ENCODE measurements at regions not wholly inside any gene's neighbourhood (a gene's known extent, or its start where the extent isn't known, plus 50 kb on each side); places are given as distances from the start of the nearest gene placed in this dataset.
"Not testable (repeated sequence)": the region's sequence is repeated elsewhere in the genome, so short reads cannot be mapped to it uniquely, and the experiment has no call there.

GRCh38 chr4:173752610-173753230 lies 222.7 kb upstream of the HAND2 start:
- peak; percentile 21 to 34 for DNase-seq

- DNase-seq = no peak
Measured at GRCh38 chr4:173748353-173748752, 218.3 kb upstream of the HAND2 start.

GRCh38 chr4:173747537-173748257 lies 217.7 kb upstream of the HAND2 start:
- no peak for DNase-seq

- DNase-seq = no peak
Measured at GRCh38 chr4:173746424-173746823, 216.4 kb upstream of the HAND2 start.

GRCh38 chr4:173745765-173746164 lies 215.7 kb upstream of the HAND2 start:
- DNase-seq = no peak

GRCh38 chr4:173736840-173737239 lies 206.8 kb upstream of the HAND2 start:
- DNase-seq = no peak

GRCh38 chr4:173735585-173735984 lies 205.6 kb upstream of the HAND2 start:
- DNase-seq = no peak

- DNase-seq = no peak
Measured at GRCh38 chr4:173735049-173735448, 205.0 kb upstream of the HAND2 start.

GRCh38 chr4:173731257-173731656 lies 201.2 kb upstream of the HAND2 start:
- DNase-seq = no peak

GRCh38 chr4:173722075-173722474 lies 192.0 kb upstream of the HAND2 start:
- no peak for DNase-seq

GRCh38 chr4:173718504-173718903 lies 188.5 kb upstream of the HAND2 start:
- not testable (repeated sequence) for DNase-seq

GRCh38 chr4:173717581-173717980 lies 187.6 kb upstream of the HAND2 start:
- DNase-seq = no peak

- no peak for DNase-seq
Measured at GRCh38 chr4:173714456-173714855, 184.4 kb upstream of the HAND2 start.

GRCh38 chr4:173713026-173713425 lies 183.0 kb upstream of the HAND2 start:
- no peak for DNase-seq

GRCh38 chr4:173707658-173708419 lies 177.8 kb upstream of the HAND2 start:
- no peak for DNase-seq

GRCh38 chr4:173704201-173704600 lies 174.2 kb upstream of the HAND2 start:
- no peak for DNase-seq

- no peak for DNase-seq
Measured at GRCh38 chr4:173703021-173703420, 173.0 kb upstream of the HAND2 start.

GRCh38 chr4:173700650-173701049 lies 170.6 kb upstream of the HAND2 start:
- DNase-seq = no peak

- no peak for DNase-seq
Measured at GRCh38 chr4:173699841-173700475, 169.9 kb upstream of the HAND2 start.

GRCh38 chr4:173698557-173699262 lies 168.7 kb upstream of the HAND2 start:
- DNase-seq = no peak

GRCh38 chr4:173697840-173698239 lies 167.8 kb upstream of the HAND2 start:
- DNase-seq = no peak

- DNase-seq = no peak
Measured at GRCh38 chr4:173696551-173696950, 166.5 kb upstream of the HAND2 start.

- no peak for DNase-seq
Measured at GRCh38 chr4:173696011-173696410, 166.0 kb upstream of the HAND2 start.

Measured in activated CD4-positive, alpha-beta T cell treated with anti-CD3 and anti-CD28 coated beads, Interleukin-2, amount 50 U/mL, for 48 hours (primary cell).